ENCODE measurements at regions not wholly inside any gene's neighbourhood (a gene's known extent, or its start where the extent isn't known, plus 50 kb on each side); places are given as distances from the start of the nearest gene placed in this dataset.

DNA sequence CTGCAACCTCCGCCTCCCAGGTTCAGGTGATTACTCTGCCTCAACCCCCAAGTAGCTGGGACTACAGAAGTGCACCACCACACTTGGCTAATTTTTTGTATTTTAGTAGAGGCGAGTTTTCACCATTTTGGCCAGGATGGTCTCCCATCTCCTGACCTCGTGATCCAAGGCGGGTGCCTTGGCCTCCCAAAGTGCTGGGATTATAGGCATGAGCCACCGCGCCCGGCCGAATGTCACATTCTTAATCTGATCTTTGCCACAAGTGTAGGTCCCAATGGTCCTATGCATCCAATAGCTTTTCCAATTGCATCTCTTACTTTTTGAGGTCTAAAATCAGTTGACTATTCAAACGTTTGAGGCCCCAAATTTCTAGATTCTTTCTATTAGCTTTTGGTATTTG is 676.0 kb downstream of the SLC16A7 start:
- peaks cover 0 to 21% (median 4%) of the 10 kb centered on the region in 5 donors for H3K9me3 Mint-ChIP-seq
- no peaks in the 10 kb centered on the region for H3K27me3 Mint-ChIP-seq
- no peaks in the 10 kb centered on the region for H3K27me3 ChIP-seq (ENCODE audit: insufficient read depth, low read length, poor library complexity, severe bottlenecking)
- H3K27ac Mint-ChIP-seq, result no peak overlapping the region
- no peak overlapping the region for H3K27ac ChIP-seq (ENCODE audit: low read depth, low read length)
- H3K4me3 Mint-ChIP-seq, result no peak overlapping the region
- ChIA-PET CTCF (no interaction called here), POLR2A (no interaction called here)
- no peaks in the 10 kb centered on the region for H3K36me3 ChIP-seq (ENCODE audit: insufficient read depth, low read length)
- H3K9me3 ChIP-seq (ENCODE audit: low read length), result no peaks in the 10 kb centered on the region
- no peaks in the 10 kb centered on the region for H3K4me1 ChIP-seq (ENCODE audit: insufficient read depth, low read length)
- no peak overlapping the region for H3K4me3 ChIP-seq (ENCODE audit: low read length)
- no peak for DNase-seq
- H3K4me1 Mint-ChIP-seq, result no peaks in the 10 kb centered on the region
- no peaks in the 10 kb centered on the region for H3K36me3 Mint-ChIP-seq

DNA sequence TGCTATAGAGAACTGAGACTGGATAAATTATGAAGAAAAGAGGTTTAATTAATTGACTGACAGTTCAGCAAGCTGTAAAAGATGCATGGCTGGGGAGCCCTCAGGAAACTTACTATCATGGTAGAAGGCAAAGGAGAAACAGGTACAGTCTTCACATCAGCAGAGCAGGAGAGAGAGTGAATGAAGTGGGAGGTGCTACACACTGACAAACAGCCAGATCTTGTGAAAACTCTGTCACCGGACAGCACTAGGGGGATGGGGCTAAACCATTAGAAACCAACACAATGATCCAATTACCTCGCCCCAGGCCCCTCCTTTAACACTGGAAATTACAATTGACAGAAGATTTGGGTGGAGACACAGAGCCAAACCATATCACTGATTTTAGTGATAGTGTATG is 682.4 kb downstream of the SLC16A7 start:
- Histone ChIP-seq H3K27ac (ENCODE audit: low read depth, low read length) (no peak overlapping the region), H3K4me3 (ENCODE audit: low read length) (no peak overlapping the region), H3K4me1 (ENCODE audit: insufficient read depth, low read length) (no peaks in the 10 kb centered on the region), H3K9me3 (ENCODE audit: low read length) (no peaks in the 10 kb centered on the region), H3K36me3 (ENCODE audit: insufficient read depth, low read length) (no peaks in the 10 kb centered on the region), H3K27me3 (ENCODE audit: insufficient read depth, low read length, poor library complexity, severe bottlenecking) (no peaks in the 10 kb centered on the region)
- Mint-ChIP-seq H3K36me3 (no peaks in the 10 kb centered on the region), H3K27me3 (no peaks in the 10 kb centered on the region), H3K4me1 (no peaks in the 10 kb centered on the region), H3K9me3 (peaks cover 0 to 2% (median 2%) of the 10 kb centered on the region in 5 donors), H3K4me3 (no peak overlapping the region), H3K27ac (no peak overlapping the region)
- ChIA-PET CTCF (no interaction called here), POLR2A (no interaction called here)
- DNase-seq, result no peak

DNA sequence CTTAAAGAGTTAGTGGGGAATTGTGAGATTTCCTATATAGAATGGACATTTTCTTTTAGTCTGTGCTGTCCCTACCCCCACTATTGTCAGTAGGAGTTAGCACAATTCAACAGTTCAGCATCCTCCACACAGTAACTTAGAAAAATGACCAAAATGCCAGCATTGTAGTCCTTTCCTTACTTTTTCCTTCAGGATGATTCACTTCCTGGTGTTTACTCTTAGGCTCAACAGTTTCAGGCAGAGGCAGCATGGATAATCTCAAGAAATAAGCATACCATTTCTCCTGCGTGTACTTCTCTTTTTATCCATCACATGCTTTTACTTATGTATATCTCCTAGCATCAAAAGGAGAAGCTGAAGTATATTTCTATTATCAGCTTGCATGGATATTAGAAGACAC is 683.4 kb downstream of the SLC16A7 start:
- Histone ChIP-seq H3K36me3 (ENCODE audit: insufficient read depth, low read length) (no peaks in the 10 kb centered on the region), H3K4me3 (ENCODE audit: low read length) (no peak overlapping the region), H3K9me3 (ENCODE audit: low read length) (no peaks in the 10 kb centered on the region), H3K27ac (ENCODE audit: low read depth, low read length) (no peak overlapping the region), H3K27me3 (ENCODE audit: insufficient read depth, low read length, poor library complexity, severe bottlenecking) (no peaks in the 10 kb centered on the region), H3K4me1 (ENCODE audit: insufficient read depth, low read length) (no peaks in the 10 kb centered on the region)
- H3K36me3 Mint-ChIP-seq, result no peaks in the 10 kb centered on the region
- H3K27me3 Mint-ChIP-seq, result no peaks in the 10 kb centered on the region
- H3K4me1 Mint-ChIP-seq, result no peaks in the 10 kb centered on the region
- ChIA-PET POLR2A (no interaction called here), CTCF (no interaction called here)
- no peak for DNase-seq
- H3K4me3 Mint-ChIP-seq, result no peak overlapping the region
- H3K9me3 Mint-ChIP-seq, result peaks cover 0 to 4% (median 2%) of the 10 kb centered on the region in 5 donors
- no peak overlapping the region for H3K27ac Mint-ChIP-seq

DNA sequence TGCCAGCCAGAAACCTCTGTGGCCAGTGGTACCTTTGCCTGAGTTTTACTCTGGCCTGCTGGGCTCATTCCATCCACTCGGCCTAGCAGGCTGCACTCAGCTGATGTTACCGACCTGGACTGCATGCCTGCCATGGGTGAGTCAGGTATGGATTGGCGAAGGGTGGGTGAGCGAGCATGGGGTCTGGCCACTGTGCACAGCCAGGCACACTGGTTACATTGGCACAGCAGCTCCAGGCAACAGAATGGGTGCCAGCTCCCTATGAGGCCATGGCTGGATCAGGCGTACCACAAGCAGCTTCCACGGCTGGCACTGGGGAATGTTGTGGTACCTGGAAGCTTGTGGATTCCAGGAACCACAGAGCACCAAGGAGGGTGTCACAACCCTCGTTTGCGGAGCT is 685.7 kb downstream of the SLC16A7 start:
- no peaks in the 10 kb centered on the region for H3K27me3 ChIP-seq (ENCODE audit: insufficient read depth, low read length, poor library complexity, severe bottlenecking)
- Mint-ChIP-seq H3K27ac (no peak overlapping the region), H3K4me3 (no peak overlapping the region), H3K27me3 (no peaks in the 10 kb centered on the region), H3K4me1 (no peaks in the 10 kb centered on the region), H3K9me3 (peaks cover 1 to 9% (median 4%) of the 10 kb centered on the region in 5 donors), H3K36me3 (no peaks in the 10 kb centered on the region)
- no peaks in the 10 kb centered on the region for H3K9me3 ChIP-seq (ENCODE audit: low read length)
- no peak overlapping the region for H3K4me3 ChIP-seq (ENCODE audit: low read length)
- ChIA-PET CTCF (no interaction called here), POLR2A (no interaction called here)
- H3K27ac ChIP-seq (ENCODE audit: low read depth, low read length), result no peak overlapping the region
- no peak for DNase-seq
- no peaks in the 10 kb centered on the region for H3K4me1 ChIP-seq (ENCODE audit: insufficient read depth, low read length)
- no peaks in the 10 kb centered on the region for H3K36me3 ChIP-seq (ENCODE audit: insufficient read depth, low read length)

DNA sequence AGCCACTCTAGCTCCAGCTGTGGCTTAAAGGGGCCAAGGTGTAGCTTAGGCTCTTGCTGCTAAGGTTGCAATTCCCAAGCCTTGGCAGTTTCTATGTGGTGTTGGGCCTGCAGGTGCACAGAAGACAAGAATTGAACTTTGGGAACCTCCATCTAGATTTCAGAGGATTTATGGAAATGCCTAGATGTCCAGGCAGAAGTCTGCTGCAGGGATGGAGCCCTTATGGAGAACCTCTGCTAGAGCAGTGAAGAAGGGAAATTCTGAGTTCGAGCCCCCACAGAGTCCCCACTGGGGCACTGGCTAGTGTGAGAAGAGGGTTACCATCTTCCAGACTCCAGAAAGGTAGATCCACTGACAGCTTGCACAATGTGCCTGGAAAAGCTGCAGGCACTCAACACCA is 694.7 kb downstream of the SLC16A7 start:
- Mint-ChIP-seq H3K27ac (no peak overlapping the region), H3K4me1 (no peaks in the 10 kb centered on the region), H3K4me3 (no peak overlapping the region), H3K27me3 (no peaks in the 10 kb centered on the region), H3K9me3 (peaks cover 4 to 36% (median 9%) of the 10 kb centered on the region in 5 donors), H3K36me3 (no peaks in the 10 kb centered on the region)
- Histone ChIP-seq H3K4me1 (ENCODE audit: insufficient read depth, low read length) (no peaks in the 10 kb centered on the region), H3K9me3 (ENCODE audit: low read length) (no peaks in the 10 kb centered on the region), H3K27ac (ENCODE audit: low read depth, low read length) (no peak overlapping the region), H3K27me3 (ENCODE audit: insufficient read depth, low read length, poor library complexity, severe bottlenecking) (no peaks in the 10 kb centered on the region), H3K36me3 (ENCODE audit: insufficient read depth, low read length) (no peaks in the 10 kb centered on the region), H3K4me3 (ENCODE audit: low read length) (no peak overlapping the region)
- no peak for DNase-seq
- ChIA-PET POLR2A (no interaction called here), CTCF (no interaction called here)

DNA sequence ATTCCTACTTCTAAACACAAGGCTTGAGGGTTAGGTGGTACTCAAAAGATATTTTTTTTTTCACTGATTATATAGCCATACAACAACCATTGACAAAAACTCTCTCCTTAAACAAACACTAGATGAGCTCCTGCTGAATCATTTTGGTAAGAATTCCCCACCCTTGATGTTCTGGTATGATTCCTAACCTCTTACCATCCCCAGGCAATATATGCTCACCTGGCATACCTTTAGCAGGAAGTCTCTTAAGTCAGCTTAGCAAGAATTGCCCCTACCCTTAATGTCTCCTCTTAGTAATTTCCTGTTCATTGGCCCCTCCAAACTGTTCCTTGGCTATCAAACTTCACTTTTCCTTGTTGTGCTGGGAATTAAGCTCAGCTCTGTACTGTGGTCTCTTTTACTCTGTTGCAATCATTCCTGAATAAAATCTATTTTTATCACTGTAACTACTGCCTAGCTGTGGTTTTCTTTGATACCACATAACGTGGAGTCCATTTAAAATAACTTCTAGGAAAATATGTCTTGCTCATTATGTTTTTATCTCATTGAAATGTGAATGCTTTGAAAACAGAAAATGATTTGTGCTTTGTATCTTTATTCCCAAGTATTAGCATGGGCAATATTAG is 712.6 kb downstream of the SLC16A7 start:
- peaks cover 0 to 11% (median 2%) of the 10 kb centered on the region in 5 donors for H3K9me3 Mint-ChIP-seq

DNA sequence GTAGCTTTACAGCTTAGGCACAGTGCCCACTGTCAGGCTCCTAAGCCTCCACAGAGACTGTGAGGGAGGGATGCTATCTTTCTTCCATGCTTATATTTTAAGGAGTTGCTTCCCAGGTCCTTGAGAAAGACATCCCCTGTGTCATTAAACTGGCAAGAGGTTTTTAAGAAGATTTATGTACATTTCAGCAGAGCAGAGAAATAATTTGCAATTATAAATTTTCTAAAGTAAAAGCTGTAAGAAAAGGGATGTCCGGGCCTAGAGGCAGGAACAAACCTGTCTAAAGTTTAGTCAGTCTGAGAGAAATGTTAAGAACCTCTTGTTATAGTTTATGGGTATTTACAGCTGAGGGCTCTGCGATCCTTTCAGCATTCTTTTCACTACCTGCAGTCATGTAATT is 716.1 kb downstream of the SLC16A7 start:
- H3K9me3 ChIP-seq (ENCODE audit: low read length), result no peaks in the 10 kb centered on the region
- no peaks in the 10 kb centered on the region for H3K4me1 ChIP-seq (ENCODE audit: insufficient read depth, low read length)
- H3K27ac ChIP-seq (ENCODE audit: low read depth, low read length), result no peak overlapping the region
- no peak overlapping the region for H3K4me3 ChIP-seq (ENCODE audit: low read length)
- peaks cover 3 to 21% (median 6%) of the 10 kb centered on the region in 5 donors for H3K9me3 Mint-ChIP-seq
- H3K4me3 Mint-ChIP-seq, result no peak overlapping the region
- DNase-seq, result no peak
- H3K36me3 Mint-ChIP-seq, result no peaks in the 10 kb centered on the region
- ChIA-PET CTCF (no interaction called here), POLR2A (no interaction called here)
- no peaks in the 10 kb centered on the region for H3K36me3 ChIP-seq (ENCODE audit: insufficient read depth, low read length)
- no peaks in the 10 kb centered on the region for H3K27me3 Mint-ChIP-seq
- H3K27ac Mint-ChIP-seq, result no peak overlapping the region
- no peaks in the 10 kb centered on the region for H3K27me3 ChIP-seq (ENCODE audit: insufficient read depth, low read length, poor library complexity, severe bottlenecking)
- H3K4me1 Mint-ChIP-seq, result no peaks in the 10 kb centered on the region

More for the DNA sequence above, 712.6 kb downstream of the SLC16A7 start:
- ChIA-PET POLR2A (no interaction called here), CTCF (no interaction called here)
- H3K27ac ChIP-seq (ENCODE audit: low read depth, low read length), result no peak overlapping the region
- no peak overlapping the region for H3K4me3 ChIP-seq (ENCODE audit: low read length)
- H3K36me3 Mint-ChIP-seq, result no peaks in the 10 kb centered on the region
- H3K4me3 Mint-ChIP-seq, result no peak overlapping the region
- H3K9me3 ChIP-seq (ENCODE audit: low read length), result no peaks in the 10 kb centered on the region
- no peak overlapping the region for H3K27ac Mint-ChIP-seq
- H3K36me3 ChIP-seq (ENCODE audit: insufficient read depth, low read length), result no peaks in the 10 kb centered on the region
- no peaks in the 10 kb centered on the region for H3K27me3 ChIP-seq (ENCODE audit: insufficient read depth, low read length, poor library complexity, severe bottlenecking)
- no peak for DNase-seq
- no peaks in the 10 kb centered on the region for H3K4me1 ChIP-seq (ENCODE audit: insufficient read depth, low read length)
- H3K4me1 Mint-ChIP-seq, result no peaks in the 10 kb centered on the region
- no peaks in the 10 kb centered on the region for H3K27me3 Mint-ChIP-seq

DNA sequence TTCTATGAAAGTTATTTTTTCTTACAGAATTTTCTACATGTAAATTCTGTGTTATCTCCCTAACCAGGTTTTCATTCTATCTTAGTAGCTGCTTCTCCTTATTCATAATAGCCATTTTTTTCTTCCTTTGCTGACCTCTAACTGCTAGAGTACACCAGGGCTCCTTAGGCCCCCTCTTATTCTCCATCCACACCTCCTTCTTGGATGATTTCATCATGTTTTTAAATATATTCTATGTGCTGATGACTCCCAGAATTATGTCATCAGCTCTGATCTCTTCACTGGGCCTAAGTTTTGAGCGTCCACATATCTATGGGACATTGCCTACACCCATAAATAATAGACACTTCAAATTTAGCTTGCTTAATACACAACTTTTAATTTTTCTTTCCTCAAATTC is 721.5 kb downstream of the SLC16A7 start:
- no peak overlapping the region for H3K27ac Mint-ChIP-seq
- H3K27me3 ChIP-seq (ENCODE audit: insufficient read depth, low read length, poor library complexity, severe bottlenecking), result no peaks in the 10 kb centered on the region
- no peaks in the 10 kb centered on the region for H3K36me3 Mint-ChIP-seq
- no peak for DNase-seq
- H3K9me3 ChIP-seq (ENCODE audit: low read length), result no peaks in the 10 kb centered on the region
- H3K4me3 Mint-ChIP-seq, result no peak overlapping the region
- no peaks in the 10 kb centered on the region for H3K4me1 ChIP-seq (ENCODE audit: insufficient read depth, low read length)
- CTCF ChIA-PET, result no interaction called here
- H3K4me1 Mint-ChIP-seq, result no peaks in the 10 kb centered on the region
- POLR2A ChIA-PET, result no interaction called here
- no peak overlapping the region for H3K4me3 ChIP-seq (ENCODE audit: low read length)
- H3K9me3 Mint-ChIP-seq, result peaks cover 5 to 28% (median 10%) of the 10 kb centered on the region in 5 donors
- H3K27ac ChIP-seq (ENCODE audit: low read depth, low read length), result no peak overlapping the region
- H3K27me3 Mint-ChIP-seq, result no peaks in the 10 kb centered on the region
- no peaks in the 10 kb centered on the region for H3K36me3 ChIP-seq (ENCODE audit: insufficient read depth, low read length)

DNA sequence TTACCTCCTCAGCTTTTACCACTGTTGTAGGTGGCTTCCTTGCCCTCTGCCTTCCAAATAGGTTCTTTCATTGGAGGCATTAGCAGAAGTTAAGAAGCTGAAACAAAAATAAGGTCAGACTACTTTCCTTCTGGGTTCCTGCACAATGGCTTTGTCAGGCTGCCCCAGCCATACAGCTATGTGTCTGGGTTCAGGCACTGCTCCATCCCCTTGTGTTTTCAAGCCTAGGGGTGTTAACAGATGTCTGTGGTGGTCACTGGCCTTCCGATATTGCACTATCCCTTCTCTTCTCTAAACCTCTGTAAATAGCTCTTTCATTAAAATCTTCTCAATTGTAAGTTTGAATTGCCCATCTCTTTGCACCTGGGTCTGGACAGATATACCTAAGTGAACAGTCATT is 728.9 kb downstream of the SLC16A7 start:
- H3K27me3 ChIP-seq (ENCODE audit: insufficient read depth, low read length, poor library complexity, severe bottlenecking), result no peaks in the 10 kb centered on the region
- H3K36me3 ChIP-seq (ENCODE audit: insufficient read depth, low read length), result no peaks in the 10 kb centered on the region
- CTCF ChIA-PET, result no interaction called here
- H3K9me3 ChIP-seq (ENCODE audit: low read length), result no peaks in the 10 kb centered on the region
- H3K4me3 ChIP-seq (ENCODE audit: low read length), result no peak overlapping the region
- no peak for DNase-seq
- H3K4me1 ChIP-seq (ENCODE audit: insufficient read depth, low read length), result no peaks in the 10 kb centered on the region
- POLR2A ChIA-PET, result no interaction called here
- Mint-ChIP-seq H3K4me3 (no peak overlapping the region), H3K9me3 (peaks cover 3 to 22% (median 7%) of the 10 kb centered on the region in 5 donors), H3K27me3 (peaks cover 0 to 1% of the 10 kb centered on the region in 2 donors), H3K27ac (no peak overlapping the region), H3K36me3 (no peaks in the 10 kb centered on the region), H3K4me1 (no peaks in the 10 kb centered on the region)
- H3K27ac ChIP-seq (ENCODE audit: low read depth, low read length), result no peak overlapping the region

Measured in CD8-positive, alpha-beta memory T cell (primary cell).